HCT116 (cell line): ENCODE measurements at regions not wholly inside any gene's neighbourhood (a gene's known extent, or its start where the extent isn't known, plus 50 kb on each side); places are given as distances from the start of the nearest gene placed in this dataset.

Experiments used
- ATAC-seq: fragments of 200-7000 bp; cut with Tn5 transposase; 2 replicates; pipeline ENCODE4 v1.9.1; 2020; ENCODE audit warnings: mild to moderate bottlenecking, moderate library complexity
- BruUV-seq: library from RNA; stranded (reverse); fragments of 400-500 nt; replicated peaks from 2 replicates; lab custom pipeline; 2021; lab: Mats Ljungman, UMichigan
- CTCF ChIA-PET: fragments of 300-600 bp; sonication (Branson Sonifier 250); formaldehyde crosslinking; loops from one replicate; lab custom pipeline; 2021; ENCODE audit warnings: antibody characterized with exemption; lab: Charles Lee
- POLR2A ChIA-PET: fragments of 300-600, 350-600 bp; sonication (Branson Sonifier 250); formaldehyde crosslinking; loops from one replicate; lab custom pipeline; 2021; ENCODE audit warnings: antibody characterized with exemption; lab: Charles Lee
- RAD21 ChIA-PET, 2 experiments: fragments of 300-600 bp; sonication (Branson Sonifier 250); formaldehyde crosslinking; loops; one replicate each; lab custom pipeline; 2023; ENCODE audit warnings: low total read pairs in 2 of 2; ENCODE audit not compliant: uncharacterized antibody in 2 of 2, unreplicated experiment in 2 of 2, low non-redundant PET in 1 of 2; lab: Charles Lee
- DNase-seq: peaks from one replicate; pipeline ENCODE4 v3.0.0-alpha.2; 2010; ENCODE audit warnings: low read depth, low spot score
- H2AFZ ChIP-seq: fragments of 200-600 bp; shearing (Covaris generic), sonication (generic); 2 replicates; pipeline ENCODE4 v1.6.1; 2017; ENCODE audit warnings: low read depth, mixed run types, mixed read lengths, antibody characterized with exemption, low read length; ENCODE audit not compliant: poor library complexity, severe bottlenecking
- H3K27ac ChIP-seq: 2 replicates; pipeline ENCODE4 v1.5.1; 2012; ENCODE audit warnings: low read depth, low read length
- H3K27me3 ChIP-seq: fragments of 200-600 bp; sonication (generic); 2 replicates; pipeline ENCODE4 v1.6.1; 2016; ENCODE audit warnings: mixed run types, low read length, mixed read lengths; ENCODE audit not compliant: insufficient read depth
- H3K36me3 ChIP-seq, 2 experiments: fragments of 200-500 bp in 1 of 2; fragments of 200-600 bp in 1 of 2; sonication (Bioruptor generic) in 1 of 2; sonication (generic) in 1 of 2; 2 replicates each; pipeline versions ENCODE4 v1.5.1 to v1.6.1; 2014 to 2016; ENCODE audit warnings: low read length in 2 of 2, inconsistent platforms in 1 of 2, mixed read lengths in 1 of 2, mixed run types in 1 of 2; ENCODE audit not compliant: insufficient read depth in 2 of 2, control insufficient read depth in 1 of 2
- H3K4me1 ChIP-seq, 2 experiments: fragments of 200-600 bp in 1 of 2; sonication (generic) in 1 of 2; 2 replicates each; pipeline versions ENCODE4 v1.5.1 to v1.6.1; 2012 to 2017; ENCODE audit warnings: low read length in 2 of 2, inconsistent platforms in 1 of 2, mild to moderate bottlenecking in 1 of 2, mixed read lengths in 1 of 2, mixed run types in 1 of 2, moderate library complexity in 1 of 2; ENCODE audit not compliant: insufficient read depth in 2 of 2, control insufficient read depth in 1 of 2
- H3K4me2 ChIP-seq: fragments of 200-600 bp; sonication (generic); 2 replicates; pipeline ENCODE4 v1.6.1; 2017; ENCODE audit warnings: mixed run types, low read length, mixed read lengths
- H3K4me3 ChIP-seq, 2 experiments: fragments of 200-600 bp in 1 of 2; sonication (generic) in 1 of 2; replicated peaks in 1 of 2; 2 replicates each; pipeline ENCODE4 v1.5.1; 2011 to 2016; ENCODE audit warnings: low read length in 2 of 2, control low read depth in 1 of 2, low read depth in 1 of 2, mild to moderate bottlenecking in 1 of 2, mixed read lengths in 1 of 2, mixed run types in 1 of 2
- H3K79me2 ChIP-seq: fragments of 200-600 bp; sonication (generic); 2 replicates; pipeline ENCODE4 v1.6.1; 2017; ENCODE audit warnings: mild to moderate bottlenecking, mixed run types, low read length, moderate library complexity, mixed read lengths; ENCODE audit not compliant: insufficient read depth
- H3K9ac ChIP-seq: fragments of 200-600 bp; sonication (generic); 2 replicates; pipeline ENCODE4 v1.6.1; 2016; ENCODE audit warnings: low read length, mixed read lengths
- H3K9me2 ChIP-seq: fragments of 200-600 bp; sonication (generic), shearing (Covaris generic); 2 replicates; pipeline ENCODE4 v1.6.1; 2017; ENCODE audit warnings: mixed run types, mild to moderate bottlenecking, moderate library complexity; ENCODE audit not compliant: insufficient read depth
- H3K9me3 ChIP-seq, 2 experiments: fragments of 200-500 bp in 1 of 2; fragments of 200-600 bp in 1 of 2; sonication (Bioruptor generic) in 1 of 2; sonication (generic) in 1 of 2; 2 replicates each; pipeline ENCODE4 v1.6.1; 2014 to 2017; ENCODE audit warnings: low read length in 2 of 2, mixed read lengths in 2 of 2, inconsistent platforms in 1 of 2, low read depth in 1 of 2, mild to moderate bottlenecking in 1 of 2, mixed run types in 1 of 2, moderate library complexity in 1 of 2; ENCODE audit not compliant: control insufficient read depth in 1 of 2, insufficient read depth in 1 of 2
- H4K20me1 ChIP-seq: fragments of 200-600 bp; sonication (generic), shearing (Covaris generic); 2 replicates; pipeline ENCODE4 v1.6.1; 2017; ENCODE audit warnings: mixed run types, mild to moderate bottlenecking, moderate library complexity; ENCODE audit not compliant: insufficient read depth
- ATF3 ChIP-seq: IDR thresholded peaks from 2 replicates; pipeline ENCODE4 v1.6.1; 2012
- CBX3 ChIP-seq: IDR thresholded peaks from 2 replicates; pipeline ENCODE4 v1.6.1; 2012; ENCODE audit warnings: low read depth
- CEBPB ChIP-seq: IDR thresholded peaks from 2 replicates; pipeline ENCODE4 v1.6.1; 2012; ENCODE audit warnings: low read depth
- ELF1 ChIP-seq: IDR thresholded peaks from 2 replicates; pipeline ENCODE4 v1.6.1; 2012; ENCODE audit warnings: low read depth, borderline replicate concordance
- JUND ChIP-seq: IDR thresholded peaks from 2 replicates; pipeline ENCODE4 v1.6.1; 2012
- MAX ChIP-seq: IDR thresholded peaks from 2 replicates; pipeline ENCODE4 v1.6.1; 2012
- POLR2A ChIP-seq: IDR thresholded peaks from 2 replicates; pipeline ENCODE4 v1.7.0; 2011; ENCODE audit warnings: borderline replicate concordance; ENCODE audit not compliant: insufficient read depth, insufficient read length; ENCODE audit errors: extremely low read depth
- POLR2AphosphoS5 ChIP-seq: IDR thresholded peaks from 2 replicates; pipeline ENCODE4 v1.6.1; 2011; ENCODE audit warnings: mild to moderate bottlenecking, low read depth, low read length, moderate library complexity
- REST ChIP-seq: IDR thresholded peaks from 2 replicates; pipeline ENCODE4 v1.6.1; 2012; ENCODE audit warnings: low read depth
- SP1 ChIP-seq: IDR thresholded peaks from 2 replicates; pipeline ENCODE4 v1.6.1; 2012; ENCODE audit warnings: low read depth
- ZFX ChIP-seq: fragments of 450-650 bp; IDR thresholded peaks from 2 replicates; pipeline ENCODE4 v1.6.1; 2017
- intact Hi-C: fragments of 100-400 bp; cut with micrococcal nuclease; formaldehyde crosslinking; loops from 2 replicates; pipeline ENCODE4 v1.10.0; 2022

GRCh38 chr7:118060692-118061091, 123.3 kb upstream of the LSM8 start (continued):
- TF ChIP-seq MAX (no peak), JUND (no peak), POLR2A (no peak), ATF3 (no peak), CEBPB (no peak), ZFX (no peak), ELF1 (no peak), POLR2AphosphoS5 (no peak), SP1 (no peak)

GRCh38 chr7:118061386-118061785, 122.6 kb upstream of the LSM8 start:
- BruUV-seq: no TSS peak
- 0 out of 2 replicates have a peak, but pooled peaks cover 4% of the 10 kb centered on the region for H3K27me3 ChIP-seq
- H3K79me2 ChIP-seq: no peaks in the 10 kb centered on the region
- no peak overlapping the region for H3K9ac ChIP-seq
- no peak overlapping the region for H3K4me3 ChIP-seq
- RAD21 ChIA-PET: no interaction called here
- ATAC-seq: no peak
- no peak overlapping the region for H2AFZ ChIP-seq
- H3K4me1 ChIP-seq: no peaks in the 10 kb centered on the region
- H3K9me3 ChIP-seq: no peaks in the 10 kb centered on the region
- no peaks in the 10 kb centered on the region for H3K36me3 ChIP-seq
- POLR2A ChIA-PET: no interaction called here
- DNase-seq: no peak
- H4K20me1 ChIP-seq: no peaks in the 10 kb centered on the region
- H3K9me2 ChIP-seq: no peaks in the 10 kb centered on the region
- CTCF ChIA-PET: no interaction called here
- intact Hi-C loops: no loop called here
- no peak overlapping the region for H3K27ac ChIP-seq
- TF ChIP-seq CBX3 (no peak), REST (no peak)
- TF ChIP-seq, all 23 proteins: peak for 0
- H3K4me2 ChIP-seq: no peak overlapping the region
